ENCODE measurements at regions not wholly inside any gene's neighbourhood (a gene's known extent, or its start where the extent isn't known, plus 50 kb on each side); places are given as distances from the start of the nearest gene placed in this dataset.

DNA sequence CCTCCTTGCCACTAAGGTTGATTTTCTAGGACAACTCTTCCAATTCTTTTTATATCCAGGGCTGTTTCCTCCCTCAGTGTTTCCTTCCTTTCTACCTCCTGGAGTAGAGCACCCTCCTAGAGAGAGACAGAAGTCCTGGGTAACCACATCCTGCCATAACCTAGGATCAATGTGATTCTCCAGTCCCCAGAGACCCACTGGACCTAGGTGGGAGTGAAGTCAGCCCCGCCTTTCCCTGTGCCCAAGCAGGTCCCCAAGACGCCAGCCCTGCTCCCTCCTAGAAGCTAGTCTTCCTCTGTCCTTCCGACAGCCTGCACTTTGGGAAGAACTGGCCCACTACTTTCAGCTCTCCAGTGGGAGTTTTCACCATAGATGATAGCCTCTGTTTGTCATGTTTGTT, 166.8 kb upstream of the PLEKHG7 start:
- H3K4me3 ChIP-seq (ENCODE audit: low read depth, low read length) = no peak overlapping the region

DNA sequence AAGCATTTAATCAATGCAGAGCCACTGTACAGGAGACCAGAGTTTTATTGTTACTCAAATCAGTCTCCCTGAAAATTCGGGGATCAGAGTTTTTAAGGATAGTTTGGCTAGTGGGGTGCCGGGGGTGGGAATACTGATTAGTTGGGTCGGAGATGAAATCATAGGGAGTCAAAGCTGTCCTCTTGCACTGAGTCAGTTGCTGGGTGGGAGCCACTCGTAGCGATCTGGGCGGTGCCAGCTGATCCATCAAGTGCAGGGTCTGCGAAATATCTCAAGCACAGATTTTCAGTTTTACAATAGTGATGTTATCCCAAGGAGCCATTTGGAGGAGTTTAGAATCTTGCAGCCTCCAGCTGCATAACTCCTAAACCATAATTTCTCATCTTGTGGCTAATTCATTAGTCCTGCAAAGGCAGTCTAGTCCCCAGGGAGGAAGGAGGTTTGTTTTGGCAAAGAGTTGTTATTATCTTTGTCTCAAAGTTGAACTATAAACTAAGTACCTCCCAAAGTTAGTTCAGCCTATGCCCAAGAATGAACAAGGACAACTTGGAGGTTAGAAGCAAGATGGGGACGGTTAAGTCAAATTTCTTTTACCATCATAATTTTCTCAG, 169.4 kb upstream of the PLEKHG7 start:
- Histone ChIP-seq H3K4me1 (ENCODE audit: control insufficient read depth, insufficient read depth, low read length, unreplicated experiment) (peaks cover 10% of the 10 kb centered on the region), H2AFZ (ENCODE audit: low read length, unreplicated experiment) (no peak overlapping the region), H3K27ac (ENCODE audit: low read depth, low read length) (no peak overlapping the region), H3K27me3 (ENCODE audit: insufficient read depth, low read length) (0 out of 2 replicates have a peak, but pooled peaks cover 3% of the 10 kb centered on the region), H3K4me3 (ENCODE audit: low read depth, low read length) (no peak overlapping the region), H3K79me2 (ENCODE audit: control insufficient read depth, insufficient read depth, low read length, unreplicated experiment) (no peaks in the 10 kb centered on the region), H3K36me3 (ENCODE audit: insufficient read depth, low read length) (no peaks in the 10 kb centered on the region)

More for the DNA sequence above, 166.8 kb upstream of the PLEKHG7 start:
- Histone ChIP-seq H3K36me3 (ENCODE audit: insufficient read depth, low read length) (no peaks in the 10 kb centered on the region), H3K4me1 (ENCODE audit: control insufficient read depth, insufficient read depth, low read length, unreplicated experiment) (peaks cover 31% of the 10 kb centered on the region), H3K79me2 (ENCODE audit: control insufficient read depth, insufficient read depth, low read length, unreplicated experiment) (no peaks in the 10 kb centered on the region), H2AFZ (ENCODE audit: low read length, unreplicated experiment) (no peak overlapping the region), H3K27ac (ENCODE audit: low read depth, low read length) (no peak overlapping the region), H3K27me3 (ENCODE audit: insufficient read depth, low read length) (no peaks in the 10 kb centered on the region)

DNA sequence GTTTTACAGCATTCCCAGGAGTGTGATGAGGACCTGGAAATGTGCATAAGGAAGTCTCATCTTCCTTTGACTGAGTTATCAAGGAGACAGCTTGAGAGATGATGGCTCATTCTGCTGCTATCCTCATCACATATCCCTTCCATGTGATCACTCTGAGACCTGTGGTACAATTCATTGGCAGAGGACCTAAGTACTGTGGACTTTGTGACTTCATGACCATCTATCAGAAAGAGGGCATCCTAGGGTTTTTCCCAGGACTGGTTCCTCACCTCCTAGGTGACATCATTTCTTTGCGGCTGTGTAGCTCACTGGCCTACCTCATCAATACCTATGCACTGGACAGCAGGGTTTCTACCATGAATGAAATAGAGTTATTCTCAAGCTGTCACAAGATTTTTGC, 172.1 kb upstream of the PLEKHG7 start:
- 0 out of 2 replicates have a peak, but pooled peaks cover 3% of the 10 kb centered on the region for H3K27me3 ChIP-seq (ENCODE audit: insufficient read depth, low read length)
- H3K27ac ChIP-seq (ENCODE audit: low read depth, low read length) = no peak overlapping the region
- H3K79me2 ChIP-seq (ENCODE audit: control insufficient read depth, insufficient read depth, low read length, unreplicated experiment) = no peaks in the 10 kb centered on the region
- no peak overlapping the region for H2AFZ ChIP-seq (ENCODE audit: low read length, unreplicated experiment)
- peaks cover 10% of the 10 kb centered on the region for H3K4me1 ChIP-seq (ENCODE audit: control insufficient read depth, insufficient read depth, low read length, unreplicated experiment)
- H3K36me3 ChIP-seq (ENCODE audit: insufficient read depth, low read length) = no peaks in the 10 kb centered on the region
- H3K4me3 ChIP-seq (ENCODE audit: low read depth, low read length) = no peak overlapping the region

DNA sequence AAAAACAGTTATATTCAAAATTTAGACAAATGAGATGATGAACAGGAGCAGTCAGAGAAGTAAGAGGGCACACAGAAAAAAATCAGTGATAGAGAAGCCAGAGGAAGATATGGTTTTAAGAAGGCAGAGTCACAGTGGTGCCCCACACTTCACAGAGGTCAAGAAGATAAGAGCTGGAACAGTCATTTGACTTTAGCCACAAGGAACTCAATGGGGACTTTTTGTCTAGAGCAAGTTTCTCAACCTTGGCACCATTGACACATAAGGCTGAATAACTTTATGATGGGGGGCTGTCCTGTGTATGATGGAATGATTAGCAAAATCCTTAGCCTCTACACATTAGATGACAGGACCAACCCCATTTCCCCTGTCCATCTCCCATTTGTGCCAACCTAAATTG, 172.8 kb upstream of the PLEKHG7 start:
- Histone ChIP-seq H3K79me2 (ENCODE audit: control insufficient read depth, insufficient read depth, low read length, unreplicated experiment) (no peaks in the 10 kb centered on the region), H3K4me1 (ENCODE audit: control insufficient read depth, insufficient read depth, low read length, unreplicated experiment) (peaks cover 10% of the 10 kb centered on the region), H3K4me3 (ENCODE audit: low read depth, low read length) (no peak overlapping the region), H3K27me3 (ENCODE audit: insufficient read depth, low read length) (0 out of 2 replicates have a peak, but pooled peaks cover 3% of the 10 kb centered on the region), H3K36me3 (ENCODE audit: insufficient read depth, low read length) (no peaks in the 10 kb centered on the region), H2AFZ (ENCODE audit: low read length, unreplicated experiment) (no peak overlapping the region), H3K27ac (ENCODE audit: low read depth, low read length) (no peak overlapping the region)

DNA sequence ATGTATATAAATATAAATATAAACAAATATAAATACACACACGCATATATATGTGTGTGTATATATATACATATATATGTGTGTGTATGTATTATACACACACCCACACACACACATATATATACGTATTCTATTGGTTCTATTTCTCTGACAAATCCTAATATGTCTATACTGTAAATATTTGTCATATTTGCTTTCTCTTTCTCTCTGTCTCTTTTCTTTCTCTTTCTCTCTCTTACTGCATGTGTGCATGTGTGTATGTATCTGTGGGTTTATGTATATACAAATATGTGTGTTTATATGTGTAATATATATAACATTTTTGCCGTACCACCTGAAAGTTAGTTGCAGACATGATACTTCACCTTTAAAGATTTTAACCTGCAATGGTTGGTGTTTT, 174.2 kb upstream of the PLEKHG7 start:
- H3K27me3 ChIP-seq (ENCODE audit: insufficient read depth, low read length) = 0 out of 2 replicates have a peak, but pooled peaks cover 3% of the 10 kb centered on the region
- no peak overlapping the region for H3K4me3 ChIP-seq (ENCODE audit: low read depth, low read length)
- no peak overlapping the region for H3K27ac ChIP-seq (ENCODE audit: low read depth, low read length)
- H2AFZ ChIP-seq (ENCODE audit: low read length, unreplicated experiment) = no peak overlapping the region
- H3K4me1 ChIP-seq (ENCODE audit: control insufficient read depth, insufficient read depth, low read length, unreplicated experiment) = peaks cover 5% of the 10 kb centered on the region
- H3K36me3 ChIP-seq (ENCODE audit: insufficient read depth, low read length) = no peaks in the 10 kb centered on the region
- H3K79me2 ChIP-seq (ENCODE audit: control insufficient read depth, insufficient read depth, low read length, unreplicated experiment) = no peaks in the 10 kb centered on the region

DNA sequence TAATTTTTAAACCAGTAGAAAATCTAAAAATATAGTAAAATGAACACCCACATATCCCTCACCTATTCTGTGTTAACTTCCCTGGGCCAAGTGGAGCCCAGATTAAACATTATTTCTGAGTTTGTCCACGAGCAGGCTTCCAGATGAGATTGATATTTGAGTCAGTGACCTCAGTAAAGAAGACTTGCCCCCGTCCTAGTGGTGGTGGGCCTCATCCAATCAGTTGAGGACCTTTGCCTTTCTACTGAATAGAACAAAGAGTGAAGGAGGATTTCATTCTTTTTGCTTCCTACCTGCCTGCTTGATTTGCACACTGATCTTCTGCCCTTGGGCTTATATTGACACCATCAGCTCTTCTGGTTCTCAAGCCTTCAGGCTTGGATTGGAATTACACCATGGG, 174.7 kb upstream of the PLEKHG7 start:
- Histone ChIP-seq H2AFZ (ENCODE audit: low read length, unreplicated experiment) (no peak overlapping the region), H3K4me1 (ENCODE audit: control insufficient read depth, insufficient read depth, low read length, unreplicated experiment) (peaks cover under 1% of the 10 kb centered on the region), H3K79me2 (ENCODE audit: control insufficient read depth, insufficient read depth, low read length, unreplicated experiment) (no peaks in the 10 kb centered on the region), H3K4me3 (ENCODE audit: low read depth, low read length) (no peak overlapping the region), H3K27ac (ENCODE audit: low read depth, low read length) (no peak overlapping the region), H3K36me3 (ENCODE audit: insufficient read depth, low read length) (no peaks in the 10 kb centered on the region), H3K27me3 (ENCODE audit: insufficient read depth, low read length) (0 out of 2 replicates have a peak, but pooled peaks cover 3% of the 10 kb centered on the region)

DNA sequence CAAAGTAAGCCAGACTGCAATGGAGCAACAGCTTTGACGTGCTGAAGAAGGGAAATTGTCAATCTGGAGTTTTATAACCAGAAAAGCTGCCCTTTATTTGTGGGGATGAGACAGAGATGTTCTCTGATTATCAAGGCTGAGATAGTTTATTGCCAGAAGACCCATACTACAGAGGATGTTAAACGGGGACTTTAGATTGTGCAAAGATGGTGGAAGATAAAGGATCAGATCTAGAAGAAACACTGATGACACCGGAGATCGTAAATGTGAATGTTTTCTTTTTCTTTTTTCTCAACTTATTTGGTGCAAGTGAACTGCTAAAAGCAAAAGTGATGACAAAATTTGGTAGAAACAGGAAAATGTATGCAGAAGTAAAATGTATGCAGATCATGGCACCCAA, 178.3 kb upstream of the PLEKHG7 start:
- H3K4me1 ChIP-seq (ENCODE audit: control insufficient read depth, insufficient read depth, low read length, unreplicated experiment) = no peaks in the 10 kb centered on the region
- H3K27ac ChIP-seq (ENCODE audit: low read depth, low read length) = no peak overlapping the region
- no peak overlapping the region for H3K4me3 ChIP-seq (ENCODE audit: low read depth, low read length)
- H3K36me3 ChIP-seq (ENCODE audit: insufficient read depth, low read length) = no peaks in the 10 kb centered on the region
- no peaks in the 10 kb centered on the region for H3K79me2 ChIP-seq (ENCODE audit: control insufficient read depth, insufficient read depth, low read length, unreplicated experiment)
- H3K27me3 ChIP-seq (ENCODE audit: insufficient read depth, low read length) = no peaks in the 10 kb centered on the region
- no peak overlapping the region for H2AFZ ChIP-seq (ENCODE audit: low read length, unreplicated experiment)

DNA sequence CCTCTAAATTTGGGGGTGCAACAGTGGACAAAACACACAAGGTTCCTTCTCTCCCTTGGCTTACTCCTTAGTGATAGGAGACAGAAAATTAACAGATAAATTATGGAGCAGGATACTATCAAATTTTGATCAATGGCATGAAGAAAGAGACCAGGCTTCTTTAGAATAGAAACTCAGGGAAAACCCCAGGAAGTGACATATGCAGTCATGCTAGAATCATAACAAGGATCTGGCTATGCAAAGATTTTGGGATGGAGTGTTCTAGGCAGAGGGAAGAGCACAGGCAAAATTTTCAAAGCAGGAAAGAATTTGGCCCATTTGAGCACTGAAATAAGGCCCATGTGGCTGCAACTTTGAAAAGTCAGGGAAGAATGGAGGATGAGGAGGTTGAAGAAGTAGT, 182.3 kb upstream of the PLEKHG7 start:
- Histone ChIP-seq H3K27ac (ENCODE audit: low read depth, low read length) (no peak overlapping the region), H3K27me3 (ENCODE audit: insufficient read depth, low read length) (no peaks in the 10 kb centered on the region), H2AFZ (ENCODE audit: low read length, unreplicated experiment) (no peak overlapping the region), H3K36me3 (ENCODE audit: insufficient read depth, low read length) (no peaks in the 10 kb centered on the region), H3K4me3 (ENCODE audit: low read depth, low read length) (no peak overlapping the region), H3K4me1 (ENCODE audit: control insufficient read depth, insufficient read depth, low read length, unreplicated experiment) (no peaks in the 10 kb centered on the region), H3K79me2 (ENCODE audit: control insufficient read depth, insufficient read depth, low read length, unreplicated experiment) (no peaks in the 10 kb centered on the region)

DNA sequence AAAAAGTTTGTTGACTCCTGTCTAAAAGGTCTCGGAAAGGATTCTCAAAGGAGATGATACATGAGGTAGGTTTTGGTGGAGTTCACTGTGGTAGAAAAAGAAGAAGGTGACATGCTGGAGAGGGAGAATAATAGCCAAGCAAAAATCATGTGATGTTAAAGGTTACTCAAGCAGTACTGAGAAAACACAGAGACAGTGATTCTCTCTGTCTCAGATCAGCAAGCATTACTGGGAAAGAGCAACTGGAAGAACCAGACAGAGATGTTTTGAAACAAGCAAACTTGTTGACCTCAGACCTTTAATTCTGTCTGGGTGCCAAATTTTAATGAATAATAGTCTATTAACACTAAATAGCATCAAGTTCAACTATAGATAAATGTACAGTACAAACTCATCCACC, 183.5 kb upstream of the PLEKHG7 start:
- no peaks in the 10 kb centered on the region for H3K36me3 ChIP-seq (ENCODE audit: insufficient read depth, low read length)
- H2AFZ ChIP-seq (ENCODE audit: low read length, unreplicated experiment) = no peak overlapping the region
- H3K79me2 ChIP-seq (ENCODE audit: control insufficient read depth, insufficient read depth, low read length, unreplicated experiment) = no peaks in the 10 kb centered on the region
- H3K4me1 ChIP-seq (ENCODE audit: control insufficient read depth, insufficient read depth, low read length, unreplicated experiment) = no peaks in the 10 kb centered on the region
- H3K27ac ChIP-seq (ENCODE audit: low read depth, low read length) = no peak overlapping the region
- H3K4me3 ChIP-seq (ENCODE audit: low read depth, low read length) = no peak overlapping the region
- H3K27me3 ChIP-seq (ENCODE audit: insufficient read depth, low read length) = no peaks in the 10 kb centered on the region

DNA sequence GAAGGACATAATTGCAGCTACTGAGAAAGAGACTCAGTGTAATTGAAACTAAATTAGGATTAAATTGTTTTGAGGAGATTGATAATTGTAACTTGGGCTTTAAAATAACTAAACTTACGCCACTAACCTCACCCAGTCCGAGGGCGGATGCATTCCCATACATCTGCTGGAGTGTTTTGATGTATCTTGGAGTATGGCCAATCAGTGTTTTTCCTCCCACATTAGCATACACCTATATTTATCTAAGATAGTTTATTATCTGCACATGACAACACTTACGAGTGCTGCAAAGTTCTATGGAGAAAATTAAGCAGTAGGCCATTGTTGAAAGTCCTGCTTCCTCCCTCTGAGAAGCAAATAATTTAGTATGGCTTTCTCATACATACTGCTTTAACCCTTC, 184.7 kb upstream of the PLEKHG7 start:
- no peak overlapping the region for H2AFZ ChIP-seq (ENCODE audit: low read length, unreplicated experiment)
- no peaks in the 10 kb centered on the region for H3K27me3 ChIP-seq (ENCODE audit: insufficient read depth, low read length)
- no peak overlapping the region for H3K27ac ChIP-seq (ENCODE audit: low read depth, low read length)

DNA sequence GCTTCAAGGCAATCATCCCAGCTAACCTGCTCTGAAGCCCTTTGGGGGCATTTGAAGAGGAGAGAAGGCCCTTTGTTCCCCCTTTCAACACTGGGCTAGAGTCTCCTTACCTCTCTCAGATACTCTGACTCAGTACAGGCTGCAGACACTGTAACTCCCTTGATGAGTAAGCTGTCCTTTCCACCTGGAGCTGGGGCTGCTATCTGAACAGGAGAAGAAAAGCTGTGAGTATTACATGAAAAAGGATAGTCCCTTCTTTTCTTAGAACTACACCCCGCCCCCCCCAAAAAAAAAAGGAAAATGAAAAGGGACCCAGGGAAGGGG, 186.6 kb upstream of the PLEKHG7 start:
- no peaks in the 10 kb centered on the region for H3K79me2 ChIP-seq (ENCODE audit: control insufficient read depth, insufficient read depth, low read length, unreplicated experiment)
- H2AFZ ChIP-seq (ENCODE audit: low read length, unreplicated experiment) = no peak overlapping the region
- H3K36me3 ChIP-seq (ENCODE audit: insufficient read depth, low read length) = no peaks in the 10 kb centered on the region
- H3K4me3 ChIP-seq (ENCODE audit: low read depth, low read length) = no peak overlapping the region
- H3K4me1 ChIP-seq (ENCODE audit: control insufficient read depth, insufficient read depth, low read length, unreplicated experiment) = no peaks in the 10 kb centered on the region
- no peak overlapping the region for H3K27ac ChIP-seq (ENCODE audit: low read depth, low read length)
- H3K27me3 ChIP-seq (ENCODE audit: insufficient read depth, low read length) = no peaks in the 10 kb centered on the region

More for the DNA sequence above, 184.7 kb upstream of the PLEKHG7 start:
- Histone ChIP-seq H3K4me1 (ENCODE audit: control insufficient read depth, insufficient read depth, low read length, unreplicated experiment) (no peaks in the 10 kb centered on the region), H3K4me3 (ENCODE audit: low read depth, low read length) (no peak overlapping the region), H3K79me2 (ENCODE audit: control insufficient read depth, insufficient read depth, low read length, unreplicated experiment) (no peaks in the 10 kb centered on the region), H3K36me3 (ENCODE audit: insufficient read depth, low read length) (no peaks in the 10 kb centered on the region)
